LNCaP clone FGC (cell line): ENCODE measurements at regions not wholly inside any gene's neighbourhood (a gene's known extent, or its start where the extent isn't known, plus 50 kb on each side); places are given as distances from the start of the nearest gene placed in this dataset.

Experiments used
- DNase-seq: peaks from one replicate; pipeline ENCODE4 v3.0.0-alpha.2; 2011; ENCODE audit warnings: low read depth
- H3K4me3 ChIP-seq: 2 replicates; pipeline ENCODE4 v1.5.1; 2011; ENCODE audit warnings: mild to moderate bottlenecking, low read depth, low read length, control low read depth
- CTCF ChIP-seq: IDR thresholded peaks from 2 replicates; pipeline ENCODE4 v1.5.1; 2012; ENCODE audit warnings: mild to moderate bottlenecking; ENCODE audit not compliant: control insufficient read depth, insufficient read depth; ENCODE audit errors: extremely low read depth

GRCh38 chr1:55546553-55546952, 331.4 kb upstream of the USP24 start:
- no peak for DNase-seq
- H3K4me3 ChIP-seq: no peak overlapping the region
- TF ChIP-seq CTCF: no peak

- no peak for TF ChIP-seq CTCF
- DNase-seq: no peak
- H3K4me3 ChIP-seq: no peak overlapping the region
These were observed 329.7 kb upstream of the USP24 start for GRCh38 chr1:55544826-55545225.

GRCh38 chr1:55542901-55543504, 327.8 kb upstream of the USP24 start:
- DNase-seq: no peak
- TF ChIP-seq CTCF: no peak
- H3K4me3 ChIP-seq: no peak overlapping the region

GRCh38 chr1:55541296-55541695, 326.1 kb upstream of the USP24 start:
- DNase-seq: no peak
- TF ChIP-seq CTCF: no peak
- H3K4me3 ChIP-seq: no peak overlapping the region

GRCh38 chr1:55539652-55540512, 324.7 kb upstream of the USP24 start:
- no peak for DNase-seq
- TF ChIP-seq CTCF: no peak
- no peak overlapping the region for H3K4me3 ChIP-seq

GRCh38 chr1:55538428-55538827, 323.3 kb upstream of the USP24 start:
- TF ChIP-seq CTCF: no peak
- DNase-seq: no peak
- H3K4me3 ChIP-seq: no peak overlapping the region
